ENCODE measurements at regions not wholly inside any gene's neighbourhood (a gene's known extent, or its start where the extent isn't known, plus 50 kb on each side); places are given as distances from the start of the nearest gene placed in this dataset.

DNA sequence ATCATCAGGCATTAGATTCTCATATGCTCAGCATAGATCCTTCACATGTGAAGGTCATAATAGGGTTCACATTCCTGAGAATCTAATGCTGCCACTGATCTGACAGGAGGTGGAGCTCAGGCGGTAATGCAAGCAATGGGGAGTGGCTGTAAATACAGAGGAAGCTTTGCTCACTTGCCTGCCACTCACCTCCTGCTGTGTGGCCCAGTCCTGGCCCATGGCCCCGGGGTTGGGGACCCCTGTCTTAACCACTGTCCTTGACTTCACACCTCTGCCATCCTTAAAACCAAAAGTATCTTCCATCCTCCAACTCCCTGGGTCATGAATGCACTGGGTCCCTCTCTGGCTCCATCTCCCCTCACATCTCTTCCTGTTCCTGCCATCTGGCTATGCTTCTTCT is 129.1 kb downstream of the HMX1 start:
- Histone ChIP-seq H3K27me3 (ENCODE audit: control insufficient read depth, insufficient read depth, low read length) (no peaks in the 10 kb centered on the region), H3K36me3 (ENCODE audit: control insufficient read depth, insufficient read depth, low read length) (no peaks in the 10 kb centered on the region), H3K4me3 (ENCODE audit: low read depth, low read length) (no peak overlapping the region)
- no peak for TF ChIP-seq CTCF (IDR thresholded peaks at IDR 0.05; ENCODE audit: insufficient read depth, low read length, severe bottlenecking)
- FAIRE-seq (no peak), DNase-seq (ENCODE audit: low read depth) (no peak)

GRCh38 chr4:8741513-8742226 is 130.0 kb downstream of the HMX1 start:
- H3K27me3 ChIP-seq (ENCODE audit: control insufficient read depth, insufficient read depth, low read length), result no peaks in the 10 kb centered on the region
- FAIRE-seq (no peak), DNase-seq (ENCODE audit: low read depth) (no peak)
- H3K36me3 ChIP-seq (ENCODE audit: control insufficient read depth, insufficient read depth, low read length), result no peaks in the 10 kb centered on the region
- TF ChIP-seq CTCF (IDR thresholded peaks at IDR 0.05; ENCODE audit: insufficient read depth, low read length, severe bottlenecking), result no peak
- no peak overlapping the region for H3K4me3 ChIP-seq (ENCODE audit: low read depth, low read length)

DNA sequence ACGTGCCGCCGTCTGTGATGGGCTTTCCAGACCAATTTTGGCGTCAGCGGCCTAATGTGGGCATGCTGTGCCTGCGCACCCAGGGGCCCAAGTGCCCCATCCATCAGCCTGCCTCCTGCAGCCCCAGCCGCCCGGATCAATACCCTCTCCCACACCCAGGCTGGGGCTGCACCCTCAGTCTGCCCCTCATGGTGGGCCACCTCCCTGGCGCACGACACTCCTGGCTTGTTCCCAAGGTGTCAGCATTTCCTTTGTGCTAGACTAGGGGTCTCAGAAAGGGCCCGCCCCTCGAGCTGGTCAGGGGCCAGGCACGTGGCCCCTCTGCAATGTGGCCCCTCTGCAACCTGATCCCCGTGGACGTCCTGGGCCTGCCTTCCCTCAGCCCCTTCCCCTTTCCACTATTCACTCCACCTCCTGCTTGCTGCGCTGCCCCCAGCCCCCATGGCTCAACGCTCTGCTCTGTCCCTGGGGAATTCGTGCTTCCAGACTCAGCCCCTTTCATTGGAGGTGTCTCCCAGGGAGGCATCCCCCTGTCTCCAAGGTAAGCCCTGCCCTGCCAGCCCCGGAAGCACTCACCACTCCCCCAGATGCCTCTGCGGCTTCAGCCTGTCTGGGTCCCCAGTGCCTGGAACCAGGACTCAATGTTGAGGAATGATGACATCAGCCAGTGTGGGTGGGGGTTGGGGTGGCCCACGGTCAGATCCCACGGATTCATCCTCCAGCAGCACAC is 130.8 kb downstream of the HMX1 start:
- no peaks in the 10 kb centered on the region for H3K27me3 ChIP-seq (ENCODE audit: control insufficient read depth, insufficient read depth, low read length)
- DNase-seq (ENCODE audit: low read depth), result no peak
- FAIRE-seq, result no peak

DNA sequence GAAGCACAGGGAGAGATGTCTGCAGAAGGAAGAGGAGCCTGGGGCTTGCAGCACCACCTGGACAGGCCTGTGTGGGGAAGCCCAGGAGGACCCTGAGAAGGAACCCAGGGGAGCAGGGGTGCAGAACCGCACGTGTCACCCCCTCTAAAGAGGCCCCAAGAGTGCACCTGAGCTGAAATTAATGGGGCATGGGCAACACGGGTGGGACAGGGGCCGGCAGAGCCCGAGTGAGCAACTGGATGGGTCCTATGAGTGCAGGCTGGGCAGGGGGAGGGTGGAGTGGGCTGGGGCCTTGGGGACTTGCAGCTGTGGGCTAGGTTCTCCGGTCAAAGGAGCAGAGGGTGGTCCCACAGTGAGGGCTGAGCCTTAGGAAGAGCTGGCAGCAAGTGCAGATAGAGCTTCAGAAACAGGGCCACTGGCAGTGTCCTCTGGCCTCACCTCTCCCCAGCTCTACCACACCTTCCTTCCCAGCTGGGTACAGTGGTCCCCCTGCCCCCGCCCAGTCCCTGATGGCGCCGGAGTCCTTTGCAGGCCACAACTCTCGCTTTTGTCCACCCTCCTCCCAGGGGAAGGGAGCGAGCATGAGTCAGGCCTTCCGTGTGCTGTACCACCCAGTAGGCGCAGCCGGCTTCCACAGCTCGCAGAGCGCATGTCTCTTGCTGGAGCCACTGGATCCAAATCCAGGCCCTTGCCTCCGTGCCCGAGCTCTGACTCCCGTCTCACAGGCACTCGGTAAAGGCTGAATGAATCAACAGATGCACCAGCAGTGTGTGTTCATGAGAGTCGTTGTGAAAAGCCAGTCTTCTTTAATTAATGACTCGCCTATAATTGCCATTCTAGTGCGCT is 131.6 kb downstream of the HMX1 start:
- TF ChIP-seq CTCF (IDR thresholded peaks at IDR 0.05; ENCODE audit: insufficient read depth, low read length, severe bottlenecking), result no peak
- H3K27me3 ChIP-seq (ENCODE audit: control insufficient read depth, insufficient read depth, low read length), result no peaks in the 10 kb centered on the region
- H3K36me3 ChIP-seq (ENCODE audit: control insufficient read depth, insufficient read depth, low read length), result no peaks in the 10 kb centered on the region
- no peak for DNase-seq (ENCODE audit: low read depth)
- FAIRE-seq, result no peak
- H3K4me3 ChIP-seq (ENCODE audit: low read depth, low read length), result no peak overlapping the region

More for the DNA sequence above, 130.8 kb downstream of the HMX1 start:
- no peak for TF ChIP-seq CTCF (IDR thresholded peaks at IDR 0.05; ENCODE audit: insufficient read depth, low read length, severe bottlenecking)
- no peak overlapping the region for H3K4me3 ChIP-seq (ENCODE audit: low read depth, low read length)
- H3K36me3 ChIP-seq (ENCODE audit: control insufficient read depth, insufficient read depth, low read length), result no peaks in the 10 kb centered on the region

GRCh38 chr4:8739317-8739716 is 132.3 kb downstream of the HMX1 start:
- no peak for TF ChIP-seq CTCF (IDR thresholded peaks at IDR 0.05; ENCODE audit: insufficient read depth, low read length, severe bottlenecking)
- DNase-seq (ENCODE audit: low read depth), result no peak
- no peaks in the 10 kb centered on the region for H3K27me3 ChIP-seq (ENCODE audit: control insufficient read depth, insufficient read depth, low read length)
- H3K4me3 ChIP-seq (ENCODE audit: low read depth, low read length), result no peak overlapping the region
- no peaks in the 10 kb centered on the region for H3K36me3 ChIP-seq (ENCODE audit: control insufficient read depth, insufficient read depth, low read length)
- FAIRE-seq, result no peak
